ENCODE measurements at regions not wholly inside any gene's neighbourhood (a gene's known extent, or its start where the extent isn't known, plus 50 kb on each side); places are given as distances from the start of the nearest gene placed in this dataset.

DNA sequence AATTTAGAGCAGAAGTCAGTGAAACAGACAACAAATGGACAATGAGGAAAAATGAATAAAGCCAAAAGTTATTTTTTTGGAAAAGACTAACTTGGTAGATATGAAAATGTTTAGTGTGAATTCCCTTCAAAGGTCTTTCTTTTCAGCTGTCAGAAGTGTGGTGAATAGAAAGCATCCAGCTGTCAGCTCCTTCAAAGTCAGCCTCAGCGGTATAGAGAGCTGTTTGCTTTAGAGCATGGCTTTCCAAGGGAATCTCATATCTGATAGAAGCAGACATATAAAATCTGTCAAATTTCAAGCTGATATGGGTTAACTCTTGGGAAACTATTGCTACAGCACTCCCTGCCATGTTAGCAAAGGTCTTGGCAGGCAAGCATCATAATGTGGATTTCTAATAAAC, 309.3 kb downstream of the CASP12 start:
- no peak overlapping the region for H2AK9ac ChIP-seq (replicated peaks; ENCODE audit: low read depth, low read length, poor library complexity)
- H2BK20ac ChIP-seq (ENCODE audit: low read depth, low read length): no peak overlapping the region
- ChIA-PET CTCF (interaction anchor here (0.6 kb wide), 1 partner anchor 1268 kb away, joined by 3 read pairs; no protein-coding TSS in a partner anchor), POLR2A (ENCODE audit: unreplicated experiment) (no interaction called here)
- no peaks in the 10 kb centered on the region for H3K36me3 ChIP-seq (ENCODE audit: control insufficient read depth, insufficient read depth, low read length)
- no peak overlapping the region for H3K18ac ChIP-seq (ENCODE audit: low read depth, low read length)
- no peak overlapping the region for H2AK5ac ChIP-seq (ENCODE audit: low read depth, low read length)
- no peaks in the 10 kb centered on the region for H3K27me3 ChIP-seq (ENCODE audit: control insufficient read depth, insufficient read depth, low read length)
- in situ Hi-C loops (cut with MboI; ENCODE audit: low sequenced_read_pairs): no loop called here
- no peak overlapping the region for H3K4me3 ChIP-seq (ENCODE audit: insufficient read depth, low read depth, low read length)
- no peaks in the 10 kb centered on the region for H3K9me1 ChIP-seq (ENCODE audit: insufficient read depth, low read length)
- TF ChIP-seq, protein P1, sequence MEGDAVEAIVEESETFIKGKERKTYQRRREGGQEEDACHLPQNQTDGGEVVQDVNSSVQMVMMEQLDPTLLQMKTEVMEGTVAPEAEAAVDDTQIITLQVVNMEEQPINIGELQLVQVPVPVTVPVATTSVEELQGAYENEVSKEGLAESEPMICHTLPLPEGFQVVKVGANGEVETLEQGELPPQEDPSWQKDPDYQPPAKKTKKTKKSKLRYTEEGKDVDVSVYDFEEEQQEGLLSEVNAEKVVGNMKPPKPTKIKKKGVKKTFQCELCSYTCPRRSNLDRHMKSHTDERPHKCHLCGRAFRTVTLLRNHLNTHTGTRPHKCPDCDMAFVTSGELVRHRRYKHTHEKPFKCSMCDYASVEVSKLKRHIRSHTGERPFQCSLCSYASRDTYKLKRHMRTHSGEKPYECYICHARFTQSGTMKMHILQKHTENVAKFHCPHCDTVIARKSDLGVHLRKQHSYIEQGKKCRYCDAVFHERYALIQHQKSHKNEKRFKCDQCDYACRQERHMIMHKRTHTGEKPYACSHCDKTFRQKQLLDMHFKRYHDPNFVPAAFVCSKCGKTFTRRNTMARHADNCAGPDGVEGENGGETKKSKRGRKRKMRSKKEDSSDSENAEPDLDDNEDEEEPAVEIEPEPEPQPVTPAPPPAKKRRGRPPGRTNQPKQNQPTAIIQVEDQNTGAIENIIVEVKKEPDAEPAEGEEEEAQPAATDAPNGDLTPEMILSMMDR (conservative IDR thresholded peaks at IDR 0.05; ENCODE audit: low read depth, low read length): no peak
- no peak for TF ChIP-seq CEBPB (IDR thresholded peaks at IDR 0.05; ENCODE audit: low read depth, low read length)
- no peak for TF ChIP-seq MXI1 (IDR thresholded peaks at IDR 0.05; ENCODE audit: borderline replicate concordance, low read depth, low read length)
- no peak for TF ChIP-seq RFX5 (IDR thresholded peaks at IDR 0.05; ENCODE audit: low read depth, low read length)
- TF ChIP-seq CHD1 (IDR thresholded peaks at IDR 0.05; ENCODE audit: low read depth, low read length): no peak
- dilution Hi-C loops (cut with HindIII; ENCODE audit: low sequenced_read_pairs, unreplicated experiment): no loop called here
- no TSS peak for BruUV-seq (replicated peaks)
- no peaks in the 10 kb centered on the region for H3K9me3 ChIP-seq (ENCODE audit: control insufficient read depth, insufficient read depth, low read length)
- no CpG with 5 or more reads among the region's 1 CpG for WGBS, 2 experiments (ENCODE audit: extremely low coverage in 2 of 2, insufficient read length in 1 of 2)
- H3K9ac ChIP-seq (ENCODE audit: low read depth, low read length): no peak overlapping the region
- no peak for ATAC-seq (ENCODE audit: low read depth)
- intact Hi-C loops (cut with micrococcal nuclease): no loop called here
- H2BK15ac ChIP-seq (ENCODE audit: low read depth, low read length): no peak overlapping the region
- no peak overlapping the region for H2AFZ ChIP-seq (replicated peaks; ENCODE audit: low read length, poor library complexity)
- no peak overlapping the region for H3K4ac ChIP-seq (ENCODE audit: low read depth, low read length)
- H3K56ac ChIP-seq (ENCODE audit: extremely low read depth, insufficient read depth, low read length): no peak overlapping the region
- no peak overlapping the region for H4K91ac ChIP-seq (ENCODE audit: insufficient read depth, low read depth, low read length)
- no peaks in the 10 kb centered on the region for H3K4me1 ChIP-seq (ENCODE audit: control insufficient read depth, insufficient read depth, low read length)
- H3K79me1 ChIP-seq (ENCODE audit: low read depth in 1 of 2, low read length in 2 of 2): no peaks in the 10 kb centered on the region
- H2BK120ac ChIP-seq (ENCODE audit: low read depth, low read length): no peak overlapping the region
- no peak overlapping the region for H3K23ac ChIP-seq (ENCODE audit: low read depth, low read length)
- H4K20me1 ChIP-seq (ENCODE audit: insufficient read depth, low read length): no peaks in the 10 kb centered on the region
- H4K5ac ChIP-seq (ENCODE audit: low read depth, low read length): no peak overlapping the region
- no peak overlapping the region for H3K4me2 ChIP-seq (ENCODE audit: low read depth, low read length)
- H2BK5ac ChIP-seq (ENCODE audit: low read depth, low read length, poor library complexity, severe bottlenecking): no peak overlapping the region
- no peak overlapping the region for H4K8ac ChIP-seq (ENCODE audit: low read depth in 2 of 2, low read length in 2 of 2)
- H3K27ac ChIP-seq (ENCODE audit: insufficient read depth, low read length): no peak overlapping the region
- DNase-seq: no peak
- H3K14ac ChIP-seq (replicated peaks; ENCODE audit: low read depth, low read length): no peak overlapping the region

Data from IMR-90 (cell line).